MCF 10A (cell line): ENCODE measurements at regions not wholly inside any gene's neighbourhood (a gene's known extent, or its start where the extent isn't known, plus 50 kb on each side); places are given as distances from the start of the nearest gene placed in this dataset.

Source experiments
- BruUV-seq: library from RNA; stranded (reverse); fragments of 400-500 nt; replicated peaks from 2 replicates; lab custom pipeline; 2021; lab: Mats Ljungman, UMichigan
- CTCF ChIA-PET: fragments of 300-600 bp; sonication (Branson Sonifier 250); formaldehyde crosslinking; extraction: SDS; loops from one replicate; lab custom pipeline; 2021; ENCODE audit warnings: antibody characterized with exemption, inconsistent platforms; lab: Yijun Ruan, JAX
- POLR2A ChIA-PET: fragments of 300-600, 350-650 bp; sonication (Branson Sonifier 250); formaldehyde crosslinking; extraction: SDS; loops from one replicate; lab custom pipeline; 2020; ENCODE audit warnings: antibody characterized with exemption, inconsistent platforms; lab: Yijun Ruan, JAX
- DNase-seq: peaks from one replicate; pipeline ENCODE4 v3.0.0-alpha.2; 2018; ENCODE audit not compliant: unreplicated experiment
- H3K27ac Mint-ChIP-seq: one replicate; pipeline ENCODE4 v1.8.0; 2022; ENCODE audit warnings: mild to moderate bottlenecking, low read depth, mixed read lengths; ENCODE audit not compliant: unreplicated experiment
- H3K27me3 Mint-ChIP-seq: one replicate; pipeline ENCODE4 v1.8.0; 2022; ENCODE audit warnings: mixed read lengths; ENCODE audit not compliant: insufficient read depth, unreplicated experiment
- H3K36me3 Mint-ChIP-seq: one replicate; pipeline ENCODE4 v1.8.0; 2022; ENCODE audit warnings: mild to moderate bottlenecking, moderate library complexity, mixed read lengths; ENCODE audit not compliant: insufficient read depth, unreplicated experiment
- H3K4me1 Mint-ChIP-seq: one replicate; pipeline ENCODE4 v1.8.0; 2022; ENCODE audit warnings: mixed read lengths; ENCODE audit not compliant: insufficient read depth, unreplicated experiment
- H3K4me3 Mint-ChIP-seq: one replicate; pipeline ENCODE4 v1.8.0; 2022; ENCODE audit warnings: mild to moderate bottlenecking, moderate library complexity, mixed read lengths; ENCODE audit not compliant: unreplicated experiment
- H3K9me3 Mint-ChIP-seq: one replicate; pipeline ENCODE4 v1.8.0; 2022; ENCODE audit warnings: mixed read lengths; ENCODE audit not compliant: unreplicated experiment
- CTCF ChIP-seq: fragments of 200-600 bp; IDR thresholded peaks from one replicate; pipeline ENCODE4 v1.8.0; 2022; ENCODE audit warnings: antibody characterized with exemption, mild to moderate bottlenecking; ENCODE audit not compliant: unreplicated experiment
- intact Hi-C: fragments of 100-400 bp; cut with micrococcal nuclease; formaldehyde crosslinking; loops from 2 replicates; pipeline ENCODE4 v1.14.1; 2022

- Mint-ChIP-seq H3K9me3 (no peaks in the 10 kb centered on the region), H3K27me3 (no peaks in the 10 kb centered on the region), H3K4me3 (no peak overlapping the region), H3K36me3 (no peaks in the 10 kb centered on the region), H3K27ac (no peak overlapping the region), H3K4me1 (peaks cover 6% of the 10 kb centered on the region)
- BruUV-seq, result no TSS peak
- intact Hi-C loops, result no loop called here
- ChIA-PET CTCF (interaction anchor here (0.6 kb wide), 1 partner anchor 20 kb away, joined by 3 read pairs; no protein-coding TSS in a partner anchor), POLR2A (no interaction called here)
- no peak for DNase-seq
- TF ChIP-seq CTCF, result no peak
These were observed 113.4 kb downstream of the MATN1 start for GRCh38 chr1:30609999-30610345.

DNA sequence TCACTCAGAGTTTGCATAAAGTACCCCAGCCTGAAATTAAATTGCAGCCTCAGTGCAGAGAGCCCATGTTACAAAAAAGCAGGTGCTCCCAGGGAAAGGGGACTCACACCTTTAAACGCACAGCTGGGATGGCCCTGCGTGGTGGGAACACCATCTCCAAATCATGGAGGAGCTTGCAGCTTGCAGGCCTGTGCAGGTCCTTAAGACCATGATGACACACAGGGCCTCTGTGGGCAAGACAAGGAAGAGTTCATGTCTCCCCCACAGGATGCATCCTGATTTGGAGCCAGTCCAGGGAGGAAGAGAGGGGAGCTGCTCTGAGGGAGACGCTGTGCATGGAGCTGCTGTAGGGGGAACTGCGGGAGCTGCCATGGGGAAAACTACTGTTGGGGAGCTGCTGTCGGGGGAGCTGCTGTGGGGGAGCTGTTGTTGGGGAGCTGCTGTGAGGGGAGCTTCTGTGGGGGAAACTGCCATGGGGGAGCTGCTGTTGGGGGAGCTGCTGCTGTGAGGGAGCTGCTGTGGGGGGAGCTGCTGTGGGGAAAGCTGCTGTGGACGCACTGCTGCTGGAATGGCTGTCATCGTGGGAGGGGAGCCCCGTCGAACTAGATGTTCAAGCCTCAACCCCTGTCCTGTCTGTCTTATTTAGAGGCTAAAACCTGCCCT is 113.9 kb downstream of the MATN1 start:
- no peaks in the 10 kb centered on the region for H3K27me3 Mint-ChIP-seq
- H3K36me3 Mint-ChIP-seq, result no peaks in the 10 kb centered on the region
- H3K9me3 Mint-ChIP-seq, result no peaks in the 10 kb centered on the region
- no peak overlapping the region for H3K27ac Mint-ChIP-seq
- POLR2A ChIA-PET, result no interaction called here
- TF ChIP-seq CTCF, result no peak
- intact Hi-C loops, result no loop called here
- BruUV-seq, result no TSS peak
- CTCF ChIA-PET, result interaction anchor here (0.6 kb wide), 1 partner anchor 20 kb away, joined by 3 read pairs; no protein-coding TSS in a partner anchor
- DNase-seq, result no peak
- H3K4me3 Mint-ChIP-seq, result no peak overlapping the region
- peaks cover 6% of the 10 kb centered on the region for H3K4me1 Mint-ChIP-seq

DNA sequence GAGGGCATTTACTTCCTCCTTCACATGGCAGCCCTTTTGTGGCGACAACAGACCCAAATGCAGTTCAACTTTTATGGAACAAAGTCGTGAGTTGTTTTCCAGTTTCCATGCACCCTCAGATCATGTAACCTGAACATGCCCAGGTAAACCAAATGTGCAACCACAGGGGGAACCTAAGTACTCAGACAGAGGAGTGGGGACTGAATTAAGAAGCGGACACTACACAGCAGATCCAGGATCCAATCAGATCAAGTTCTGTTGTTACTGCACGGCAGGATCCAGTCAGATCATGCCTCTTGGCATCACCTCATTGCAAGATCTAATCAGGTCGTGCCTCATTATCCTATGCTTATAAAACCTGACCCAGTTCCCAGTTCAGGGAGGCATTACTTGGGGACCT is 115.7 kb downstream of the MATN1 start:
- Mint-ChIP-seq H3K4me1 (no peaks in the 10 kb centered on the region), H3K27me3 (no peaks in the 10 kb centered on the region), H3K4me3 (no peak overlapping the region), H3K9me3 (no peaks in the 10 kb centered on the region), H3K27ac (no peak overlapping the region), H3K36me3 (no peaks in the 10 kb centered on the region)
- ChIA-PET CTCF (no interaction called here), POLR2A (no interaction called here)
- BruUV-seq, result no TSS peak
- intact Hi-C loops, result no loop called here
- DNase-seq, result no peak
- TF ChIP-seq CTCF, result no peak

- no peak overlapping the region for H3K27ac Mint-ChIP-seq
- H3K36me3 Mint-ChIP-seq, result no peaks in the 10 kb centered on the region
- no peak overlapping the region for H3K4me3 Mint-ChIP-seq
- no peaks in the 10 kb centered on the region for H3K27me3 Mint-ChIP-seq
- BruUV-seq, result no TSS peak
- no peaks in the 10 kb centered on the region for H3K4me1 Mint-ChIP-seq
- CTCF ChIA-PET, result interaction anchor here (0.6 kb wide), 1 partner anchor 1335 kb away, joined by 3 read pairs; no protein-coding TSS in a partner anchor
- no peaks in the 10 kb centered on the region for H3K9me3 Mint-ChIP-seq
- no peak for TF ChIP-seq CTCF
- intact Hi-C loops, result no loop called here
- POLR2A ChIA-PET, result no interaction called here
- DNase-seq, result no peak
These were observed 117.2 kb downstream of the MATN1 start for GRCh38 chr1:30606166-30606565.
